ENCODE measurements at regions not wholly inside any gene's neighbourhood (a gene's known extent, or its start where the extent isn't known, plus 50 kb on each side); places are given as distances from the start of the nearest gene placed in this dataset.
"Not testable (repeated sequence)": the region's sequence is repeated elsewhere in the genome, so short reads cannot be mapped to it uniquely, and the experiment has no call there.

- no peak for DNase-seq
Measured at GRCh38 chr3:10628891-10629670, 123.7 kb upstream of the ATP2B2 start.

DNA sequence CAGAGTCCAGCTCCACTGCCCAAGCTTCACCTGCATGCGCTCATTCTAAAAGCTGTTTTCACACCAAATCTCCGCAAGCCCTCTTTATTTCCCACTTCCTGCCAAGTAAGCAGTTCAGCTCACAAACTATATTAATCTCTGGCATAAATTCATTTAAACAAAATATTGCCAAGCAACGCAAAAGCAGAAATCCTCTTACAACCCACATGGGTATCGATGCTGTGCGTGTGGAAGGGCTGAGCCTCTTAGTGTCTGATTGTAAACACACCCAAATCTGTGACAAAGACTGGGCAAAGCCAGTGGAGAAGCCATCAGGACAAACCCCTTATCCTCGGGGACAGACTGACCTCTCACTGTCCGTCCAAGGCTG lies 124.3 kb upstream of the ATP2B2 start:
- no peak for DNase-seq

GRCh38 chr3:10631224-10631623 lies 125.8 kb upstream of the ATP2B2 start:
- no peak for DNase-seq

DNA sequence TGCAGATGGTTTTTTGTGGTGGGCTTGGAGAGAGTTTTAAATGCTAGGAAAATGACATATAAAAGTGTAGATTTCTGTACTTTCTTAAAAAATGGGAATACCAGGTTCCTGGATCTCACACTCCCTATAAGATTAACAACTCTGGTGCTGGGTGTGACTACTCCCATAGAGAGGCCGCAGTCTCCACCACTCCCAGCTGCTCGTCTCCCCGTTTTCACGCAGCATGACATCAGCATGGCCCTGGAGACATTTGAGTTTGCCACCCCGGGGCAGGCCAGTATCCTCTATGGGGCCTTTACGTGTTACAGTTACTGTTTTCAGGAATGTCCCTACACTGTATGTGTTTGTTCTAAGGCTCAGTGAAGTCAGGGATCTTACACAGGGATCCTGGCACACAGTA lies 126.7 kb upstream of the ATP2B2 start:
- DNase-seq, result no peak

DNA sequence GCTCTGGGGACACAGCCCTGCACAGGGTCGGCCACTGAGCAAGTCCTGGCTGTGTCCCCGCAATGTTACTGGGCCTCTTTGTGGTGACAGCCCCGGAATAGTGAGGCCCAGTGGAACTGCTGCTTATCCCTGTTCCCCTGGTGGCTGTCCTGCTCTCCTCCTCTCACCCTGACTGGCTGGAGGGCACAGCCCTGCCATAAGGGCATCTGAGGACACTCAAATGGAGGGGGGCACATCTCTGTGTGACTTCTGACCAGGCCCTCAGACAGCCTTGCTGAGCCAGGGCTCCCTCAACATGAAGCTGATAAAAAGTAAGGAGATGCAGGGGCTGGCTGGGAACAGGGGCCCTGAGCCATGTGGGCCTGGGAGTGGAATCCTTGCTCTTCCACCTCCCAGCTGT lies 127.4 kb upstream of the ATP2B2 start:
- DNase-seq, result no peak

- DNase-seq, result no peak
Measured at GRCh38 chr3:10635446-10636076, 130.2 kb upstream of the ATP2B2 start.

- DNase-seq, result no peak
Measured at GRCh38 chr3:10637342-10637741, 132.0 kb upstream of the ATP2B2 start.

- DNase-seq, result no peak
Measured at GRCh38 chr3:10638466-10638865, 133.1 kb upstream of the ATP2B2 start.

- DNase-seq, result no peak
Measured at GRCh38 chr3:10641760-10642159, 136.4 kb upstream of the ATP2B2 start.

DNA sequence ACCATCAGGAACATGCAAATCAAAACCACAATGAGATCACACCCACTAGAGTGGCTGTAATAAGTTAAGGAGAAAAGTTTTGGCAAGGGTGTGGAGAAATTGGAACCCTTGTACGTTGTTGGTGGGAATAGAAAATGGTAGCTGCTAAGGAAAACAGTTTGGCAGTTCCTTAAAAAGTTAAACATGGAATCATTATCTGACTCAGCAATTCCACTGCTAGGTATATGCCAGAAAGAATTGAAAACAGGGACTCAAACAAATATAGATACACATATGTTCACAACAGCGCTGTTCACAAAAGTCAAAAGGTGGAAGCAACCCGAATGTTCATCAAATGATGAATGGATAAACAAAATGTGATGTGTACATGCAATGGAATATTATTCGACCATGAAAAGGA lies 138.8 kb upstream of the ATP2B2 start:
- no peak for DNase-seq

GRCh38 chr3:10645800-10646199 lies 140.4 kb upstream of the ATP2B2 start:
- DNase-seq, result no peak

- DNase-seq, result no peak
Measured at GRCh38 chr3:10646531-10647335, 141.3 kb upstream of the ATP2B2 start.

GRCh38 chr3:10647376-10647775 lies 142.0 kb upstream of the ATP2B2 start:
- DNase-seq, result no peak

DNA sequence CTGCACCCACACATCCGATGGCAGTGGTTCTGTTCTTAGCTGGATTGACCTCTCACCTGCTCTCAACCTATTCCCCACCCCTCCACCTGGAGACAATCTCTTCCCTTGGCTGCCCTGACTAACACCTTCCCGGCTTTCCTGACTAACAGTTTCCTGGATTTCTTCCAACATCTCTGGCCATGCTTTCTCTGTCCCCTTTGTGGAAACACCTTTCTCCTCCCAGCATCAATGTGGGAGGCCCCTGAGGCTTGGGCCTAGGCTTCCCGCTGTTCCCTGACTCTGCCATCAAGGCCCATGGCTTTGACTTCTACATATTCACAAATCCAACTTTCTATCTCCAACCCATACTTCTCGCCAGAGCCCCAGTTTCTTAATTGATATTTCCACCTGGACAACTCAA lies 142.8 kb upstream of the ATP2B2 start:
- no peak for DNase-seq

GRCh38 chr3:10649463-10649862 lies 144.1 kb upstream of the ATP2B2 start:
- not testable (repeated sequence) for DNase-seq

- DNase-seq, result no peak
Measured at GRCh38 chr3:10651506-10651905, 146.1 kb upstream of the ATP2B2 start.

DNA sequence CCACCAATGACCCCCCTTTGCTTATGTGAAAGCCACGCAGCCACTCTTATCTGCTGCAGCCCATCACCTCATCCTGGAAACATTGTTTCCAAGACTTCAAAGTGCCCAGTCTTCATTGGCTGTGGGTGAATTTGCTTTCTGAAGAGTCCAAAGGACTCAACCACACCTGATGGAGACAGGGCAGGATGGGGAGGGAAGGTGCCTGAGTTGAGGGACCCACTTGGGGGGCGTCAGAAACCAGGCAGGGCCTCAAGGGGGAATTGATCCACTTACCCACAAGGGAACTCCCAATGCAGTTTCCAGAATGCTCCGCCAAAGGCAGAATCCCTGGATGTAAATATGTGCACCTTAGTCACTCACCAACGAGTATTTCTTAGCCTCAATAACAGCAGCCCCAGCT lies 147.9 kb upstream of the ATP2B2 start:
- DNase-seq, result no peak

GRCh38 chr3:10653866-10654611 lies 148.7 kb upstream of the ATP2B2 start:
- no peak for DNase-seq

GRCh38 chr3:10655105-10655504 lies 149.7 kb upstream of the ATP2B2 start:
- DNase-seq, result no peak

DNA sequence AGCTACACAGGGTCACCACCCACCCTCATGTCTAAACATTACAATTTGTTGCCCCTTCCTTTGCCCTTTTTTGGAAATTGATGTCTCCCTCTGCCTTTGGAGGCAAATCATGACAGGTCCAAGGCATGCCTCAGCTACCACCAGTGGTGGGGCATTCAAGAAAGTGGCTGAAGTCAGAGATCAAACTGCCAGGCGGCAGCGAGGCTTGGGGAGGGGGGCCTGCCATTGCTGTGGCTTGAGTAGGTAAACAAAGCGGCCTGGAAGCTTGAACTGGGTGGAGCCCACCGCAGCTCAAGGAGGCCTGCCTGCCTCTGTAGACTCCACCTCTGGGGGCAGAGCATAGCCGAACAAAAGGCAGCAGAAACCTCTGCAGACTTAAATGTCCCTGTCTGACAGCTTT lies 152.0 kb upstream of the ATP2B2 start:
- DNase-seq, result not testable (repeated sequence)

- DNase-seq, result no peak
Measured at GRCh38 chr3:10665592-10665991, 150.4 kb upstream of the SLC6A11 start.

DNA sequence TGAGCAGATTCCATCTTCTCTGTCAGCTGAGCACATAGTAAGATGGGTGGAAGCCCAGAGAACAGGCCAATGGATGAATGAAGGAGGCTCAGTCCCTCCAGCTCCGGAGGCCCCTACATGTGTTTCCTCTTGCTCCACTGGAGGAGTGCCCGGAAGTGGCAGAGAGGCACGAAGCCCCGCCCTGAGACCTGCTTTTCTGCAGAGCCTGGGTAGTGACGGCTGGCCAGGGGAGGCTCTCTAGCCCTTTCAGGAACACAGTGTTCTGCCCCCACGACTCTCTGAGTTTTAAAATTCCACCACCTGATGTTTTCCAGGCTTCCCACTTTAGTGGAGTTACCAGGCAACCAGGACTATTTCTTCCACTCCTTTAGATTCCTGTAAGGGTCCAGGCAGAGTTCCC lies 149.4 kb upstream of the SLC6A11 start:
- no peak for DNase-seq

DNA sequence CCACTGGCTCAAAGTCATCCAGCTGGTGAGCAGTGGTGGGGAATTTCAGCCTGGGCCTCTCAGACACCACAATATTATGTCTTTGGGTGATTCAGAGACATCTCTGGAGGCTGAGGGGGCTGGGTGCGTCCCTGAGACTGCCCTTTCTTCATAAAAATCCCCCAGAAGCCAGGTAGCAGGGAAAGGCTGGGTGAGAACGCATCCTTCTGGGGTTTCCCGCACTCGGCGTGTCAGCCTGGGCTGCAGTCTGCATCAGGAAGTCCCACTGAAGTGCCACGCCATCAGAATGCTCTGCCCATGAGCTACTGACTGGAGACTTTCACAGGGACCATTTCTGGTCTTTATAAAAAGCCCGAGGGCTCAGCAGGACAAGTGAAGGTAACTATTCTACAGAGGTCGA lies 148.8 kb upstream of the SLC6A11 start:
- no peak for DNase-seq

All from NCI-H2081 treated with DMSO at 0.1 percent for 48 hours (cell line).